IPS-20b (cell line): ENCODE measurements at regions not wholly inside any gene's neighbourhood (a gene's known extent, or its start where the extent isn't known, plus 50 kb on each side); places are given as distances from the start of the nearest gene placed in this dataset.
"Not testable (repeated sequence)": the region's sequence is repeated elsewhere in the genome, so short reads cannot be mapped to it uniquely, and the experiment has no call there.

Experiments
- H3K27ac ChIP-seq: one replicate; pipeline ENCODE4 v1.5.1; 2013; ENCODE audit warnings: low read length
- H3K27me3 ChIP-seq: 2 replicates; pipeline ENCODE4 v1.6.1; 2013; ENCODE audit warnings: mild to moderate bottlenecking, low read length, inconsistent platforms; ENCODE audit not compliant: insufficient read depth
- H3K36me3 ChIP-seq: 2 replicates; pipeline ENCODE4 v1.6.1; 2013; ENCODE audit warnings: low read depth, mild to moderate bottlenecking, inconsistent platforms, low read length, moderate library complexity; ENCODE audit not compliant: insufficient read depth
- H3K4me1 ChIP-seq: 2 replicates; pipeline ENCODE4 v1.6.1; 2013; ENCODE audit warnings: mild to moderate bottlenecking, control low read depth, inconsistent platforms, low read length, moderate library complexity; ENCODE audit not compliant: insufficient read depth
- H3K4me3 ChIP-seq: 2 replicates; pipeline ENCODE4 v1.5.1; 2013; ENCODE audit warnings: mild to moderate bottlenecking, low read length, inconsistent platforms
- H3K9ac ChIP-seq: 2 replicates; pipeline ENCODE4 v1.6.1; 2013; ENCODE audit warnings: low read depth, mild to moderate bottlenecking, inconsistent platforms, low read length, moderate library complexity
- H3K9me3 ChIP-seq: 2 replicates; pipeline ENCODE4 v1.6.1; 2013; ENCODE audit warnings: mild to moderate bottlenecking, low read depth, low read length, inconsistent platforms; ENCODE audit not compliant: insufficient read depth

GRCh38 chr4:1547131-1547855 is 136.8 kb downstream of the FAM53A start:
- Histone ChIP-seq H3K9me3 (no peaks in the 10 kb centered on the region), H3K27ac (no peak overlapping the region), H3K36me3 (no peaks in the 10 kb centered on the region), H3K4me3 (no peak overlapping the region), H3K27me3 (peaks cover 13% of the 10 kb centered on the region), H3K9ac (no peak overlapping the region), H3K4me1 (no peaks in the 10 kb centered on the region)

- Histone ChIP-seq H3K27me3 (peaks cover 13% of the 10 kb centered on the region), H3K27ac (no peak overlapping the region), H3K9me3 (no peaks in the 10 kb centered on the region), H3K9ac (no peak overlapping the region), H3K4me3 (no peak overlapping the region), H3K4me1 (no peaks in the 10 kb centered on the region), H3K36me3 (no peaks in the 10 kb centered on the region)
Measured at GRCh38 chr4:1544861-1545281, 138.6 kb upstream of the NKX1-1 start.

- H3K9me3 ChIP-seq, H3K27ac ChIP-seq, H3K4me3 ChIP-seq, H3K4me1 ChIP-seq, H3K36me3 ChIP-seq, H3K9ac ChIP-seq: not testable (repeated sequence)
- H3K27me3 ChIP-seq = peaks cover 13% of the 10 kb centered on the region
Measured at GRCh38 chr4:1544435-1544834, 138.2 kb upstream of the NKX1-1 start.

GRCh38 chr4:1543976-1544375 is 137.7 kb upstream of the NKX1-1 start:
- Histone ChIP-seq H3K9ac (no peak overlapping the region), H3K27ac (no peak overlapping the region), H3K9me3 (no peaks in the 10 kb centered on the region), H3K4me1 (no peaks in the 10 kb centered on the region), H3K36me3 (no peaks in the 10 kb centered on the region), H3K4me3 (no peak overlapping the region), H3K27me3 (peaks cover 13% of the 10 kb centered on the region)

GRCh38 chr4:1543561-1543960 is 137.3 kb upstream of the NKX1-1 start:
- Histone ChIP-seq H3K27me3 (peaks cover 10% of the 10 kb centered on the region), H3K9me3 (no peaks in the 10 kb centered on the region), H3K4me1 (no peaks in the 10 kb centered on the region), H3K9ac (no peak overlapping the region), H3K27ac (no peak overlapping the region), H3K36me3 (no peaks in the 10 kb centered on the region), H3K4me3 (no peak overlapping the region)

- no peak overlapping the region for H3K9ac ChIP-seq
- H3K4me1 ChIP-seq = no peaks in the 10 kb centered on the region
- no peak overlapping the region for H3K27ac ChIP-seq
- no peaks in the 10 kb centered on the region for H3K9me3 ChIP-seq
- H3K36me3 ChIP-seq = no peaks in the 10 kb centered on the region
- H3K4me3 ChIP-seq = no peak overlapping the region
- H3K27me3 ChIP-seq = 0 out of 2 replicates have a peak, but pooled peaks cover 4% of the 10 kb centered on the region
Measured at GRCh38 chr4:1542516-1543320, 136.5 kb upstream of the NKX1-1 start.

GRCh38 chr4:1542226-1542490 is 135.9 kb upstream of the NKX1-1 start:
- Histone ChIP-seq H3K9me3 (no peaks in the 10 kb centered on the region), H3K27me3 (no peaks in the 10 kb centered on the region), H3K36me3 (no peaks in the 10 kb centered on the region), H3K9ac (no peak overlapping the region), H3K27ac (no peak overlapping the region), H3K4me3 (no peak overlapping the region), H3K4me1 (no peaks in the 10 kb centered on the region)

- Histone ChIP-seq H3K4me3 (no peak overlapping the region), H3K9ac (no peak overlapping the region), H3K27me3 (no peaks in the 10 kb centered on the region), H3K27ac (no peak overlapping the region), H3K36me3 (no peaks in the 10 kb centered on the region), H3K4me1 (no peaks in the 10 kb centered on the region), H3K9me3 (no peaks in the 10 kb centered on the region)
Measured at GRCh38 chr4:1541449-1542225, 135.4 kb upstream of the NKX1-1 start.

GRCh38 chr4:1540601-1541375 is 134.5 kb upstream of the NKX1-1 start:
- no peak overlapping the region for H3K9ac ChIP-seq
- no peaks in the 10 kb centered on the region for H3K9me3 ChIP-seq
- no peaks in the 10 kb centered on the region for H3K36me3 ChIP-seq
- no peak overlapping the region for H3K27ac ChIP-seq
- H3K4me3 ChIP-seq = no peak overlapping the region
- H3K4me1 ChIP-seq = no peaks in the 10 kb centered on the region
- no peaks in the 10 kb centered on the region for H3K27me3 ChIP-seq

- no peaks in the 10 kb centered on the region for H3K9me3 ChIP-seq
- no peaks in the 10 kb centered on the region for H3K27me3 ChIP-seq
- H3K4me3 ChIP-seq = no peak overlapping the region
- H3K36me3 ChIP-seq = no peaks in the 10 kb centered on the region
- H3K27ac ChIP-seq = no peak overlapping the region
- no peak overlapping the region for H3K9ac ChIP-seq
- no peaks in the 10 kb centered on the region for H3K4me1 ChIP-seq
Measured at GRCh38 chr4:1539859-1540600, 133.8 kb upstream of the NKX1-1 start.
